ENCODE measurements at regions not wholly inside any gene's neighbourhood (a gene's known extent, or its start where the extent isn't known, plus 50 kb on each side); places are given as distances from the start of the nearest gene placed in this dataset.
"Not testable (repeated sequence)": the region's sequence is repeated elsewhere in the genome, so short reads cannot be mapped to it uniquely, and the experiment has no call there.

- Histone ChIP-seq H3K27me3 (ENCODE audit: low read length) (no peaks in the 10 kb centered on the region), H2AFZ (ENCODE audit: low read length) (no peak overlapping the region), H3K27ac (ENCODE audit: low read length) (no peak overlapping the region), H3K4me1 (ENCODE audit: insufficient read depth, low read length) (no peaks in the 10 kb centered on the region), H4K20me1 (ENCODE audit: low read length) (no peaks in the 10 kb centered on the region), H3K9me3 (ENCODE audit: low read length) (no peaks in the 10 kb centered on the region), H3K4me3 (ENCODE audit: low read length) (no peak overlapping the region), H3F3A (ENCODE audit: low read length, unreplicated experiment) (no peaks in the 10 kb centered on the region), H3K79me2 (ENCODE audit: low read length) (no peaks in the 10 kb centered on the region), H3K36me3 (ENCODE audit: low read depth, low read length) (no peaks in the 10 kb centered on the region), H3K9me2 (replicated peaks; ENCODE audit: low read length) (no peaks in the 10 kb centered on the region), H3K4me2 (ENCODE audit: low read length) (no peak overlapping the region), H3K9ac (ENCODE audit: low read length) (no peak overlapping the region)
- intact Hi-C loops (cut with micrococcal nuclease), result no loop called here
- POLR2A ChIA-PET (ENCODE audit: unreplicated experiment), result no interaction called here
- BruUV-seq (replicated peaks), result no TSS peak
- TF ChIP-seq EZH2 (IDR thresholded peaks at IDR 0.05; ENCODE audit: low read length, unreplicated experiment), result no peak
- no peak for TF ChIP-seq EZH2phosphoT487 (IDR thresholded peaks at IDR 0.05; ENCODE audit: borderline replicate concordance, low read length)
- TF ChIP-seq CTCF (conservative IDR thresholded peaks at IDR 0.05; ENCODE audit: low read depth, low read length), result no peak
- DNase-seq (no peak), ATAC-seq (no peak)
- CTCF ChIA-PET, result no interaction called here
Measured at GRCh38 chr12:75684678-75685616, 173.5 kb upstream of the KRR1 start.

- H3K36me3 ChIP-seq (ENCODE audit: low read depth, low read length); intact Hi-C loops (cut with micrococcal nuclease); CTCF ChIA-PET; ATAC-seq; H3K4me3 ChIP-seq (ENCODE audit: low read length); H3K9me3 ChIP-seq (ENCODE audit: low read length); H3K4me1 ChIP-seq (ENCODE audit: insufficient read depth, low read length); H3K27me3 ChIP-seq (ENCODE audit: low read length); H3K4me2 ChIP-seq (ENCODE audit: low read length); H3K27ac ChIP-seq (ENCODE audit: low read length); H3K9me2 ChIP-seq (replicated peaks; ENCODE audit: low read length); H4K20me1 ChIP-seq (ENCODE audit: low read length); H3K9ac ChIP-seq (ENCODE audit: low read length); DNase-seq; H3K79me2 ChIP-seq (ENCODE audit: low read length); POLR2A ChIA-PET (ENCODE audit: unreplicated experiment); BruUV-seq (replicated peaks); H2AFZ ChIP-seq (ENCODE audit: low read length); H3F3A ChIP-seq (ENCODE audit: low read length, unreplicated experiment): not testable (repeated sequence)
Measured at GRCh38 chr12:75683995-75684586, 172.7 kb upstream of the KRR1 start.

- no peaks in the 10 kb centered on the region for H3F3A ChIP-seq (ENCODE audit: low read length, unreplicated experiment)
- no peak overlapping the region for H2AFZ ChIP-seq (ENCODE audit: low read length)
- BruUV-seq (replicated peaks), result no TSS peak
- H3K4me2 ChIP-seq (ENCODE audit: low read length), result no peak overlapping the region
- ATAC-seq (no peak), DNase-seq (no peak)
- POLR2A ChIA-PET (ENCODE audit: unreplicated experiment), result no interaction called here
- H3K9ac ChIP-seq (ENCODE audit: low read length), result no peak overlapping the region
- TF ChIP-seq CTCF (conservative IDR thresholded peaks at IDR 0.05; ENCODE audit: low read depth, low read length) (no peak), EZH2phosphoT487 (IDR thresholded peaks at IDR 0.05; ENCODE audit: borderline replicate concordance, low read length) (no peak), EZH2 (IDR thresholded peaks at IDR 0.05; ENCODE audit: low read length, unreplicated experiment) (no peak)
- no peaks in the 10 kb centered on the region for H3K79me2 ChIP-seq (ENCODE audit: low read length)
- intact Hi-C loops (cut with micrococcal nuclease), result no loop called here
- no peaks in the 10 kb centered on the region for H3K36me3 ChIP-seq (ENCODE audit: low read depth, low read length)
- no peaks in the 10 kb centered on the region for H3K4me1 ChIP-seq (ENCODE audit: insufficient read depth, low read length)
- H3K4me3 ChIP-seq (ENCODE audit: low read length), result no peak overlapping the region
- no peaks in the 10 kb centered on the region for H3K9me3 ChIP-seq (ENCODE audit: low read length)
- no peak overlapping the region for H3K27ac ChIP-seq (ENCODE audit: low read length)
- CTCF ChIA-PET, result no interaction called here
- H4K20me1 ChIP-seq (ENCODE audit: low read length), result no peaks in the 10 kb centered on the region
- no peaks in the 10 kb centered on the region for H3K9me2 ChIP-seq (replicated peaks; ENCODE audit: low read length)
- no peaks in the 10 kb centered on the region for H3K27me3 ChIP-seq (ENCODE audit: low read length)
Measured at GRCh38 chr12:75683220-75683619, 171.8 kb upstream of the KRR1 start.

Data from PC-3 (cell line).